HG02981 (cell line): ENCODE measurements at regions not wholly inside any gene's neighbourhood (a gene's known extent, or its start where the extent isn't known, plus 50 kb on each side); places are given as distances from the start of the nearest gene placed in this dataset.
"Not testable (repeated sequence)": the region's sequence is repeated elsewhere in the genome, so short reads cannot be mapped to it uniquely, and the experiment has no call there.

ENCODE experiments used
- ATAC-seq: cut with Tn5 transposase; IDR thresholded peaks from one replicate; pipeline ENCODE4 v1.9.1; 2021; ENCODE audit warnings: mild to moderate bottlenecking, moderate library complexity; ENCODE audit not compliant: unreplicated experiment

- no peak for ATAC-seq
Observed at GRCh38 chr7:81296726-81297125, 377.9 kb upstream of the SEMA3C start.

DNA sequence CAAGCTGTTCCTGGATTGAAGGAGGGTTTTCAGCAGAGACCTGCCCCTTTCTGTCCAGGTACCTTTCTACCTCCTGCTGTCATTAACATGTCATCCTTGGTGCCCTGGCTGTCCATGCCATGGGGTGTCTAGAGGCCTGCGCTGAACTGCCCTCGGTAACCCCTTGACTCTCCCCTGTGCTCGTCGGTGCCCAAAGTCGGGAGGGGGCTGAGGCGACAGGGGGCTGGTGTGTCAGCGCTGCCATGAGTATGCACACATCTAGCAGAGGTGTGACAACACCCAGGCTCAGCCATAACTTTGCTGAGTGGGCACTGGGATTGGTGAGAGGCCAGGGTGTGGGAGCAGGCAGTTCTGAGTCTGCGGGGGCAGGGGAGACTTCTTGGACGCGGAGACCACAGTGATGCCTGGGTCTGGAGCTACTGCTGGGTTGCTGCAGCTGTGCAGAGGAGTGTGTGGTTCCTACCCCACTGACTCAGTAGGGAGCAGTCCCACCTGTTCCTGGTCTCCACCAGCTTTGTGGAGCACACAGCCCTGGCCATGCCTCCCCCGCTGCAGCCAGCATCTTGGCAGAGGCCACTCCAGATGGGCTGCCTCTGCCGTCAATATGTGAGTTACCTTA, 376.2 kb upstream of the SEMA3C start:
- no peak for ATAC-seq

DNA sequence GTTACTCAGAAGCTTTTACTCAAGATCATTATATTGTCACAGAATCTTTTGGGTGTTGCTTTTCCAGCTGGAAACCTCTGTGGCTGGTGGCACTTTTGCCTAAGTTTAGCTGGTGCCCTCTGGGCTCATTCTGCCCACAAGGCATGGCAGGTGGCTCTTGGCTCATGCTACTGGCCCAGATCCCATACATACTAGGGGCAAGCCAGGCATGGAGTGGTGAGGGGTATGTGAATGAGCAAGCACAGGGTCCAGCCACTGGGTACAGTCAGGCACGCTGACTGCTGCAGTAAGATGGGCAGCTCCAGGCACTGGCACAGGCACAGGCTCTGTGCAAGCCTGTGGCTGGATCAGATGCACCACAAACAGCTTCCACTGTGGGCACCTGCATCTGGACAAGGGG, 375.0 kb upstream of the SEMA3C start:
- ATAC-seq = no peak

DNA sequence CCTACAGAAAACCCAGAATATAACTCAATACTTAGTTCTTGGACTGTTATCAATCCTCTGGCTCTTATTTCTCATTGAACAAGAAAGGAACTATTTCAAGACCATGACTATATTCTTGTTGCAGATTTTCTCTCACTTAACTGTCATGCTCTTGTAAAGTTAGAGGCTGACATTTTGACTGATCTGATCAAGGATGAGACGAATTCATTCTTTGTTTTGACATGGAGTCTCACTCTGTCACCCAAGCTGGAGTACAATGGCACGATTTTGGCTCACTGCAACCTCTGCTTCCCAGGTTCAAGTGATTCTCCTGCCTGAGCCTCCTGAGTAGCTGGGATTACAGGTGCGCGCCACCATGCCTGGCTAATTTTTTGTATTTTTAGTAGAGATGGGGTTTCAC, 367.9 kb upstream of the SEMA3C start:
- ATAC-seq = not testable (repeated sequence)

- no peak for ATAC-seq
Observed at GRCh38 chr7:81285142-81285871, 366.5 kb upstream of the SEMA3C start.

- no peak for ATAC-seq
Observed at GRCh38 chr7:81284576-81284975, 365.7 kb upstream of the SEMA3C start.

DNA sequence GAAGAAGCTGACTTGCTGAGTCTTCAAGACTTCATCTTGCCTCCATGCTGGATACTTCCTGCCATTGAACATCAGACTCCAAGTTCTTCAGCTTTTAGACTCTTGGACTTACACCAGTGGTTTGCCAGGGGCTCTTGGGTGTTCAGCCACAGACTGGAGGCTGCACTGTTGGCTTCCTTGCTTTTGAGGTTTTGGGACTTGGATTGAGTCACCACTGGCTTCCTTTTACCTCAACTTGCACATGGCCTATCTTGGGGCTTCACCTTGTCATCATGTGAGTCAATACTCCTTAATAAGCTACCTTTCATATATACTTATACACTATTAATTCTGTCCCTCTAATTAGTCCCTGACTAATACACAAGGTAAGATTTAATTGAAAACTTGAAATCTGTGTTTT, 361.7 kb upstream of the SEMA3C start:
- ATAC-seq = no peak

- ATAC-seq = no peak
Observed at GRCh38 chr7:81277691-81278090, 358.8 kb upstream of the SEMA3C start.

GRCh38 chr7:81273601-81274397, 354.9 kb upstream of the SEMA3C start:
- no peak for ATAC-seq

DNA sequence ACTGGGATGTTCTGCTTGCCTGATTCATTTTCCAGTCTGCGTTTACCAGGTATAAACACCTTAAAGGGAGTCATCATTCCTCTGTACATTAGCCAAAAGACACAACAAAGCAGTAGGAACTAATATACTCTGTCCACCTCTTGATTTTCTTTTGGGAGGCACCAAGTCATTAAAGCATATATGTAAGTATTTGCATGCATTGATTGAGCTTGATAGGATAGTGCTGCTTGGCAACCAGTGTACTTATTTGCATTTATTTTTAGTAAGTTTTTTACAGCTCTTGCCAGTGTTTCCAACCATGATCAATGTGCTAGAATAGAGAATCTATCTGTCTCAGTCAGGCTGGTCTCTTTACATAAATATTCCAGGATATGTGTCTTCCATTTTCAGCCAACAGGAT, 353.3 kb upstream of the SEMA3C start:
- ATAC-seq = no peak

- ATAC-seq = no peak
Observed at GRCh38 chr7:81268551-81268950, 349.7 kb upstream of the SEMA3C start.

DNA sequence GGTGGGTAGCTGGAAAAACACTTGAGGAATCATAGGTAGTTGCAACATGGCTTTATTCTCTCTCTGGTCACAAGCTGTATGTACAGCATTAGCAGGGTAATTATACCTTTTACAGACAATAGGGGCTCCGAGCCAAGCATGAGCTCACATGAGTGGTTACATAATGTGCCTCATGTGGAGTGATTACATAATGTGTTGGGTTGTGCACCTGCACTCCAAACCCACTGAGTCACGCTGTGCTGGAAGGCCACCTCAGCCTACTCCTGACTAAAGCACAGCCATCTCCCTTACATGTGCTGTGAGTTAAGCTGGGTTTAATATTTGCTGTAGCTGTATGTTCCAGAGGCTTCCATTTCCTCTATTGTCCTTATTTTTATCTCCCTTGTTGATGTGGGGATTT, 348.7 kb upstream of the SEMA3C start:
- no peak for ATAC-seq

GRCh38 chr7:81264116-81264515, 345.3 kb upstream of the SEMA3C start:
- no peak for ATAC-seq

DNA sequence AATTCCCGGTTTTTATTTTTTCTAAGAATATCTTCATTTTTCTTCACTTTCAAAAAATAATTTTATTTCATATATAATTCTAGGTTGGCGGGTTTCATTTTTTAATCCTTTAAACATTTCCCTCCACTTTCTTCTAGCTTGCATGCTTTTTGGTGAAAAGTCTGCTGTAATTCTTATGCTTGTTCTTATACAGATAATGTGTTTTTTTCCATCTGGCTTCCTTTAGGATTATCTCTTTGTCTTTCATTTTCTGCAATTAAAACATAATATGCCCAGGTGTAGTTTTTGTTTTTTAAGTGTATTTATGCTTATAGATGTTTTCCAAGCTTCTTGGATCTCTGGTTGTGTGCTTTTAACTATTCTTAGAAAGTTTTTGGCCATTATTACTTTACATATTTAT, 341.3 kb upstream of the SEMA3C start:
- ATAC-seq = no peak

GRCh38 chr7:81256991-81257390, 338.1 kb upstream of the SEMA3C start:
- ATAC-seq = no peak

GRCh38 chr7:81248420-81248819, 329.6 kb upstream of the SEMA3C start:
- no peak for ATAC-seq

- not testable (repeated sequence) for ATAC-seq
Observed at GRCh38 chr7:81247364-81247763, 328.5 kb upstream of the SEMA3C start.

GRCh38 chr7:81245353-81245752, 326.5 kb upstream of the SEMA3C start:
- no peak for ATAC-seq

DNA sequence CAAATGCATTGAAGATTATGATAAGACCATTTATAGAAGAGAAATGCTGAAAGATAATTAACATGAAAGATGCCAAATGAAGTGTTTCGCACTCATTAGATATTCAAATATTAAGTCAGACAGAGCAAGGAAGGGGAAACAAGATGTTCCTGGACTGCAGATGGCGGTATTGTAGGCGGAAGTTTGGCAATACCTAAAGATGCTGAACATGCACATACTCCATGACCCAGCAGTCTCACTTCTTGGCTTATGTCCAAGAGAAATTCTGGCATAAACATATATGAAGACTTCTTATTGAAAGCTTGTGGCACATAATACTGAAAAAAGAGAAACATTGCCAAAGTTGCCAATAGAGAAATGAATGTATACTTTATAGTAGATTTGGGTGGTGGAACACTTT, 325.4 kb upstream of the SEMA3C start:
- ATAC-seq = no peak

GRCh38 chr7:81236560-81236959, 317.7 kb upstream of the SEMA3C start:
- ATAC-seq = no peak

DNA sequence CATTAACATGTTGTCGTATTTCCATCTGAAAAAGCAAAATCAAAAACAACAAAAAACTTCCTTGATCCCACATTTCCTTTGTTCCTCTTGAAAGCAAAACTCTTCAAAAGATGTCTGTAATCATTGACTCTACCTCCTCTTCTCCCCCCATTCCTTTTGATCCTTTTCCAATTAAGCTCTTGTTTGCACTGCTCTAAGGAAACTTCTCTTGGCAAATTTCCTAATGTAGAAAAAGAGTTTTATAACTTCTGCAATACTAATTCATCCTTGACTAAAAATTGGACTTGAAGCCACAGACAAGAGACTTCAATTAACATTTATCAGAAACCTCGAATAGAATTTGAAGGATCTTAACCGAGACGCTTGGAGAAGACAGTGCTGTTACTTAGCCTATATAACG, 317.1 kb upstream of the SEMA3C start:
- ATAC-seq = no peak

GRCh38 chr7:81234896-81235295, 316.0 kb upstream of the SEMA3C start:
- no peak for ATAC-seq
